A549 (cell line): ENCODE measurements at regions not wholly inside any gene's neighbourhood (a gene's known extent, or its start where the extent isn't known, plus 50 kb on each side); places are given as distances from the start of the nearest gene placed in this dataset.

Experiments used
- NFE2L2 ChIP-seq: fragments of 150-350 bp; conservative IDR thresholded peaks from 2 replicates; pipeline ENCODE4 v1.6.1; 2014; ENCODE audit warnings: low read length
- POLR2A ChIP-seq: IDR thresholded peaks from 2 replicates; pipeline ENCODE4 v1.6.1; 2012; ENCODE audit warnings: mild to moderate bottlenecking, low read length
- RAD21 ChIP-seq, 2 experiments: fragments of >200 bp in 1 of 2; sonication (Bioruptor Twin) in 1 of 2; formaldehyde crosslinking in 1 of 2; IDR thresholded peaks in 1 of 2; conservative IDR thresholded peaks in 1 of 2; 2 replicates in 1 of 2; 3 replicates in 1 of 2; pipeline ENCODE4 v1.6.1; 2012 to 2018; ENCODE audit warnings: inconsistent platforms in 1 of 2
- ZSCAN20 ChIP-seq: fragments of 250-450 bp; sonication (Bioruptor Pico); IDR thresholded peaks from 2 replicates; pipeline ENCODE4 v1.8.0; 2022; ENCODE audit warnings: mild to moderate bottlenecking, moderate library complexity
- TF ChIP-seq, protein P1 (sequence below): fragments of >200 bp; sonication (Bioruptor Twin); formaldehyde crosslinking; IDR thresholded peaks from 3 replicates; pipeline ENCODE4 v1.5.1; 2016
- TF ChIP-seq, protein P2 (sequence below): IDR thresholded peaks from 2 replicates; pipeline ENCODE4 v1.6.1; 2012

DNA sequence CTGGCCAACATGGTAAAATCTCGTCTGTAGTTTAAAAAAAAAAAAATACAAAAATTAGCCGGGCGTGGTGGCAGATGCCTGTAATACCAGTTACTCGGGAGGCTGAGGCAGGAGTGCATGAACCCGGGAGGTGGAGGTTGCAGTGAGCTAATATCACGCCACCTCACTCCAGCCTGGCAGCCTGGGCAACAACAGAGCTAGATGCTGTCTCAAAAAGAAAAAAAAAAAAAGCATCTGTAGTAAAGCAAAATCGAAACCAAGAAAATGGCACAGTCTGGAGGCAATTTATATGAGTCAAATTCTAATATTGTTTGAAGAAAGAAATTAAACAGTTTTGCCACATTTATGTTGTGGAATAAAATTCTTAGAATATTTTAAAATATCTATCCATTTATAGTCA, 365.0 kb upstream of the CHORDC1 start:
- TF ChIP-seq, protein P1, sequence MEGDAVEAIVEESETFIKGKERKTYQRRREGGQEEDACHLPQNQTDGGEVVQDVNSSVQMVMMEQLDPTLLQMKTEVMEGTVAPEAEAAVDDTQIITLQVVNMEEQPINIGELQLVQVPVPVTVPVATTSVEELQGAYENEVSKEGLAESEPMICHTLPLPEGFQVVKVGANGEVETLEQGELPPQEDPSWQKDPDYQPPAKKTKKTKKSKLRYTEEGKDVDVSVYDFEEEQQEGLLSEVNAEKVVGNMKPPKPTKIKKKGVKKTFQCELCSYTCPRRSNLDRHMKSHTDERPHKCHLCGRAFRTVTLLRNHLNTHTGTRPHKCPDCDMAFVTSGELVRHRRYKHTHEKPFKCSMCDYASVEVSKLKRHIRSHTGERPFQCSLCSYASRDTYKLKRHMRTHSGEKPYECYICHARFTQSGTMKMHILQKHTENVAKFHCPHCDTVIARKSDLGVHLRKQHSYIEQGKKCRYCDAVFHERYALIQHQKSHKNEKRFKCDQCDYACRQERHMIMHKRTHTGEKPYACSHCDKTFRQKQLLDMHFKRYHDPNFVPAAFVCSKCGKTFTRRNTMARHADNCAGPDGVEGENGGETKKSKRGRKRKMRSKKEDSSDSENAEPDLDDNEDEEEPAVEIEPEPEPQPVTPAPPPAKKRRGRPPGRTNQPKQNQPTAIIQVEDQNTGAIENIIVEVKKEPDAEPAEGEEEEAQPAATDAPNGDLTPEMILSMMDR, result no peak
- TF ChIP-seq, protein P2, sequence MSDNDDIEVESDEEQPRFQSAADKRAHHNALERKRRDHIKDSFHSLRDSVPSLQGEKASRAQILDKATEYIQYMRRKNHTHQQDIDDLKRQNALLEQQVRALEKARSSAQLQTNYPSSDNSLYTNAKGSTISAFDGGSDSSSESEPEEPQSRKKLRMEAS, result no peak
- TF ChIP-seq NFE2L2, result no peak
- no peak for TF ChIP-seq ZSCAN20 (CRISPR knock-in tag)
- no peak for TF ChIP-seq POLR2A
- no peak for TF ChIP-seq RAD21 (conservative IDR thresholded peaks at IDR 0.05 in 1 of 2, IDR thresholded peaks at IDR 0.05 in 1 of 2)
